ENCODE measurements at regions not wholly inside any gene's neighbourhood (a gene's known extent, or its start where the extent isn't known, plus 50 kb on each side); places are given as distances from the start of the nearest gene placed in this dataset.

DNA sequence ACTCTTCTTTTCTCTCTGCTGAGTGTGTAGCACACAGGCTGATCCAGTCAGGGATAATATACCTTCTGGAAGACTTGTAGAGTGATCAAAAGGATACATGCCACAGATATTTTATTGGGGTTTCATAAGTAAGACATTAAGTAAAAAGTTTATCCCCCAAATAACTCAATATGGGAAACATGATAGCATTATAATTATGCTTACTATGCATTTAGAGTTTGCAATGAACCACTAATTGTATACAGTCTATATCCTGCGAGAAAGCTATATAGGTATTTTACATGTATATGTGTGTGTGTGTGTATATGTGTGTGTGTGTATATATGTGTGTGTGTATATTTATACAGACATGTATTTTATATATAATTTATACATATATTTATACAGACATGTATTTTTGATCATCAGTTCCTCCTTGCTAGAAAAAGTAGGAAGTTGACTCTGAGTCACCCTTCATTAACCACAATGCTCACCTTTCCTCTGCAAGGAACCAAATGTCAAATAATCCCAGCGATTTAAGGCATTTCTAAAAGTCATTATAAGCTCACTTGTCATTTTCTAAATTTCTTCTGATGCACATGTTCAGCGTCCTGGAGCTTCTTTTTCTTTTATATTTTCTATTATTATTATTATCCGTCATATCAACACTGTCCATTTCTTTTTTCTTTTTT is 312.5 kb upstream of the OBI1 start:
- Histone ChIP-seq H3K36me3 (ENCODE audit: insufficient read depth, low read length) (no peaks in the 10 kb centered on the region), H3K79me2 (ENCODE audit: insufficient read depth, low read length) (no peaks in the 10 kb centered on the region), H4K20me1 (ENCODE audit: insufficient read depth, low read length) (no peaks in the 10 kb centered on the region), H2AFZ (ENCODE audit: low read depth, low read length) (no peak overlapping the region), H3K9ac (ENCODE audit: low read length) (no peak overlapping the region), H3K4me2 (ENCODE audit: low read length) (no peak overlapping the region), H3K27me3 (ENCODE audit: insufficient read depth, low read length) (no peaks in the 10 kb centered on the region), H3K4me1 (ENCODE audit: insufficient read depth, low read length) (no peaks in the 10 kb centered on the region), H3K9me3 (ENCODE audit: insufficient read depth, low read depth, low read length) (no peaks in the 10 kb centered on the region), H3K4me3 (ENCODE audit: insufficient read depth, low read depth, low read length) (no peak overlapping the region), H3K27ac (ENCODE audit: low read depth, low read length) (no peak overlapping the region)
- H3K9me3 Mint-ChIP-seq (ENCODE audit: unreplicated experiment), result no peaks in the 10 kb centered on the region
- DNase-seq (ENCODE audit: low read depth), result no peak
- no peaks in the 10 kb centered on the region for H3K4me1 Mint-ChIP-seq (ENCODE audit: low read depth, unreplicated experiment)
- no peak for FAIRE-seq
- H3K27me3 Mint-ChIP-seq (ENCODE audit: low read depth, unreplicated experiment), result peaks cover 3% of the 10 kb centered on the region
- TF ChIP-seq CTCF (IDR thresholded peaks at IDR 0.05; ENCODE audit: insufficient read depth, low read depth, low read length) (no peak), EZH2 (IDR thresholded peaks at IDR 0.05; ENCODE audit: insufficient read depth, low read length) (no peak)
- no peaks in the 10 kb centered on the region for H3K36me3 Mint-ChIP-seq (ENCODE audit: low read depth, unreplicated experiment)
- no peak overlapping the region for H3K27ac Mint-ChIP-seq (ENCODE audit: unreplicated experiment)
- H3K4me3 Mint-ChIP-seq (ENCODE audit: unreplicated experiment), result no peak overlapping the region

- no peak for DNase-seq (ENCODE audit: low read depth)
- Histone ChIP-seq H3K79me2 (ENCODE audit: insufficient read depth, low read length) (no peaks in the 10 kb centered on the region), H2AFZ (ENCODE audit: low read depth, low read length) (no peak overlapping the region), H3K4me3 (ENCODE audit: insufficient read depth, low read depth, low read length) (no peak overlapping the region), H3K9ac (ENCODE audit: low read length) (no peak overlapping the region), H3K36me3 (ENCODE audit: insufficient read depth, low read length) (no peaks in the 10 kb centered on the region), H3K27ac (ENCODE audit: low read depth, low read length) (no peak overlapping the region), H3K9me3 (ENCODE audit: insufficient read depth, low read depth, low read length) (no peaks in the 10 kb centered on the region), H4K20me1 (ENCODE audit: insufficient read depth, low read length) (no peaks in the 10 kb centered on the region), H3K4me2 (ENCODE audit: low read length) (no peak overlapping the region), H3K4me1 (ENCODE audit: insufficient read depth, low read length) (no peaks in the 10 kb centered on the region), H3K27me3 (ENCODE audit: insufficient read depth, low read length) (no peaks in the 10 kb centered on the region)
- H3K9me3 Mint-ChIP-seq (ENCODE audit: unreplicated experiment), result no peaks in the 10 kb centered on the region
- H3K27ac Mint-ChIP-seq (ENCODE audit: unreplicated experiment), result no peak overlapping the region
- no peaks in the 10 kb centered on the region for H3K27me3 Mint-ChIP-seq (ENCODE audit: low read depth, unreplicated experiment)
- no peaks in the 10 kb centered on the region for H3K36me3 Mint-ChIP-seq (ENCODE audit: low read depth, unreplicated experiment)
- H3K4me3 Mint-ChIP-seq (ENCODE audit: unreplicated experiment), result no peak overlapping the region
- FAIRE-seq, result no peak
- TF ChIP-seq CTCF (IDR thresholded peaks at IDR 0.05; ENCODE audit: insufficient read depth, low read depth, low read length), result no peak
- TF ChIP-seq EZH2 (IDR thresholded peaks at IDR 0.05; ENCODE audit: insufficient read depth, low read length), result no peak
- peaks cover 1% of the 10 kb centered on the region for H3K4me1 Mint-ChIP-seq (ENCODE audit: low read depth, unreplicated experiment)
Observed at GRCh38 chr13:78960881-78961280, 301.9 kb upstream of the OBI1 start.

DNA sequence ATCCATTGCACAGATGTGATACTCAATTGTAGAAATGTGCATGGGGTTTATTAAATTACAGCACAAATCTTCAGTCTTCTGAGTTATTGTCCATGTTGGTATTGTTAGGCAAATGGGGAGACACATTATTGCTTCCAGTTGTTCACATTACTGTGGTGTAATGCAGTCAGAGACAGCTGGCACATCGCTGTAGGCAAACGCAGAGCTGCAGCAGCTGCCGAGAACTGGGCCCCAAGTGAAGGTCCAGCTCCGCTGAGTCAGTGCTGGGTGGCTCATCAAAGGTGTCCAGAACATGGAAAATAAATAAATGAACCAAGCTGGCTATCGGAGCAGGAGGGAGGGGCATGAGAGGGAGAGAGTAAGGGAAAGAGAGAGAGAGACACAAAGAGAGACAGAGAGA is 299.1 kb upstream of the OBI1 start:
- FAIRE-seq, result no peak
- H3K4me1 Mint-ChIP-seq (ENCODE audit: low read depth, unreplicated experiment), result peaks cover 1% of the 10 kb centered on the region

More for the DNA sequence above, 299.1 kb upstream of the OBI1 start:
- H4K20me1 ChIP-seq (ENCODE audit: insufficient read depth, low read length), result no peaks in the 10 kb centered on the region
- H3K9me3 Mint-ChIP-seq (ENCODE audit: unreplicated experiment), result no peaks in the 10 kb centered on the region
- H3K9me3 ChIP-seq (ENCODE audit: insufficient read depth, low read depth, low read length), result no peaks in the 10 kb centered on the region
- H3K4me1 ChIP-seq (ENCODE audit: insufficient read depth, low read length), result no peaks in the 10 kb centered on the region
- H3K4me3 ChIP-seq (ENCODE audit: insufficient read depth, low read depth, low read length), result no peak overlapping the region
- H3K27ac Mint-ChIP-seq (ENCODE audit: unreplicated experiment), result no peak overlapping the region
- no peak overlapping the region for H3K4me3 Mint-ChIP-seq (ENCODE audit: unreplicated experiment)
- DNase-seq (ENCODE audit: low read depth), result no peak
- no peaks in the 10 kb centered on the region for H3K36me3 ChIP-seq (ENCODE audit: insufficient read depth, low read length)
- TF ChIP-seq EZH2 (IDR thresholded peaks at IDR 0.05; ENCODE audit: insufficient read depth, low read length), result no peak
- no peak for TF ChIP-seq CTCF (IDR thresholded peaks at IDR 0.05; ENCODE audit: insufficient read depth, low read depth, low read length)
- H3K79me2 ChIP-seq (ENCODE audit: insufficient read depth, low read length), result no peaks in the 10 kb centered on the region
- H3K27me3 ChIP-seq (ENCODE audit: insufficient read depth, low read length), result no peaks in the 10 kb centered on the region
- no peaks in the 10 kb centered on the region for H3K36me3 Mint-ChIP-seq (ENCODE audit: low read depth, unreplicated experiment)
- no peak overlapping the region for H3K27ac ChIP-seq (ENCODE audit: low read depth, low read length)
- H2AFZ ChIP-seq (ENCODE audit: low read depth, low read length), result no peak overlapping the region
- no peak overlapping the region for H3K4me2 ChIP-seq (ENCODE audit: low read length)
- H3K9ac ChIP-seq (ENCODE audit: low read length), result no peak overlapping the region
- no peaks in the 10 kb centered on the region for H3K27me3 Mint-ChIP-seq (ENCODE audit: low read depth, unreplicated experiment)

Data from astrocyte (in vitro differentiated cells and primary cell).